T-helper 2 cell treated with Interferon-gamma antibody and Interleukin-4, amounts not matched to agents 5 μg/mL and 100 μg/mL, for 36 hours (primary cell): ENCODE measurements at regions not wholly inside any gene's neighbourhood (a gene's known extent, or its start where the extent isn't known, plus 50 kb on each side); places are given as distances from the start of the nearest gene placed in this dataset.

ENCODE experiments used
- DNase-seq: peaks from one replicate; pipeline ENCODE4 v3.0.0; 2021; ENCODE audit warnings: low spot score
- H3K27ac Mint-ChIP-seq: one replicate; pipeline ENCODE4 v1.8.0; 2021; ENCODE audit warnings: mild to moderate bottlenecking, mixed read lengths
- H3K27me3 Mint-ChIP-seq: one replicate; pipeline ENCODE4 v1.8.0; 2021; ENCODE audit warnings: low read depth, mixed read lengths
- H3K36me3 Mint-ChIP-seq: one replicate; pipeline ENCODE4 v1.8.0; 2021; ENCODE audit warnings: low read depth, mixed read lengths
- H3K4me1 Mint-ChIP-seq: one replicate; pipeline ENCODE4 v1.8.0; 2021; ENCODE audit warnings: low read depth, mixed read lengths
- H3K4me3 Mint-ChIP-seq: one replicate; pipeline ENCODE4 v1.8.0; 2022; ENCODE audit warnings: mild to moderate bottlenecking, moderate library complexity, mixed read lengths
- H3K9me3 Mint-ChIP-seq: one replicate; pipeline ENCODE4 v1.8.0; 2021; ENCODE audit warnings: mixed read lengths

- Mint-ChIP-seq H3K27ac (no peak overlapping the region), H3K27me3 (no peaks in the 10 kb centered on the region)
These were observed 240.4 kb downstream of the KLF12 start for GRCh38 chr13:73893833-73894232.

GRCh38 chr13:73891805-73892204, 242.4 kb downstream of the KLF12 start:
- no peaks in the 10 kb centered on the region for H3K27me3 Mint-ChIP-seq
- no peak overlapping the region for H3K4me3 Mint-ChIP-seq
- no peak for DNase-seq
- H3K36me3 Mint-ChIP-seq = peaks cover 7% of the 10 kb centered on the region
- no peaks in the 10 kb centered on the region for H3K9me3 Mint-ChIP-seq
- H3K4me1 Mint-ChIP-seq = peaks cover 9% of the 10 kb centered on the region
- H3K27ac Mint-ChIP-seq = no peak overlapping the region

More at GRCh38 chr13:73893833-73894232, 240.4 kb downstream of the KLF12 start:
- no peak for DNase-seq
- Mint-ChIP-seq H3K36me3 (peaks cover 4% of the 10 kb centered on the region), H3K4me1 (peaks cover 9% of the 10 kb centered on the region), H3K4me3 (no peak overlapping the region), H3K9me3 (no peaks in the 10 kb centered on the region)

- Mint-ChIP-seq H3K36me3 (peaks cover 25% of the 10 kb centered on the region), H3K27ac (no peak overlapping the region), H3K4me1 (peaks cover 14% of the 10 kb centered on the region)
These were observed 251.0 kb downstream of the KLF12 start for GRCh38 chr13:73883162-73883561.

GRCh38 chr13:73880365-73880764, 253.8 kb downstream of the KLF12 start:
- no peak overlapping the region for H3K27ac Mint-ChIP-seq
- no peak for DNase-seq
- no peaks in the 10 kb centered on the region for H3K27me3 Mint-ChIP-seq
- peaks cover 10% of the 10 kb centered on the region for H3K9me3 Mint-ChIP-seq
- peaks cover 16% of the 10 kb centered on the region for H3K36me3 Mint-ChIP-seq
- peaks cover 14% of the 10 kb centered on the region for H3K4me1 Mint-ChIP-seq
- H3K4me3 Mint-ChIP-seq = no peak overlapping the region

More at GRCh38 chr13:73883162-73883561, 251.0 kb downstream of the KLF12 start:
- H3K4me3 Mint-ChIP-seq = no peak overlapping the region
- no peaks in the 10 kb centered on the region for H3K27me3 Mint-ChIP-seq
- peaks cover 6% of the 10 kb centered on the region for H3K9me3 Mint-ChIP-seq
- DNase-seq = no peak

- Mint-ChIP-seq H3K9me3 (peaks cover 10% of the 10 kb centered on the region), H3K36me3 (peaks cover 10% of the 10 kb centered on the region), H3K27me3 (no peaks in the 10 kb centered on the region), H3K27ac (no peak overlapping the region), H3K4me3 (no peak overlapping the region), H3K4me1 (peaks cover 14% of the 10 kb centered on the region)
- DNase-seq = no peak
These were observed 254.7 kb downstream of the KLF12 start for GRCh38 chr13:73879346-73880015.

- Mint-ChIP-seq H3K27me3 (no peaks in the 10 kb centered on the region), H3K4me3 (no peak overlapping the region), H3K9me3 (peaks cover 10% of the 10 kb centered on the region), H3K36me3 (peaks cover 10% of the 10 kb centered on the region), H3K4me1 (peaks cover 14% of the 10 kb centered on the region), H3K27ac (no peak overlapping the region)
- no peak for DNase-seq
These were observed 256.8 kb downstream of the KLF12 start for GRCh38 chr13:73877399-73877798.

- Mint-ChIP-seq H3K27me3 (no peaks in the 10 kb centered on the region), H3K9me3 (peaks cover 10% of the 10 kb centered on the region), H3K36me3 (peaks cover 10% of the 10 kb centered on the region), H3K4me3 (no peak overlapping the region), H3K27ac (no peak overlapping the region), H3K4me1 (peaks cover 15% of the 10 kb centered on the region)
- DNase-seq = no peak
These were observed 257.9 kb downstream of the KLF12 start for GRCh38 chr13:73876323-73876722.

- DNase-seq = no peak
- no peaks in the 10 kb centered on the region for H3K27me3 Mint-ChIP-seq
- peaks cover 7% of the 10 kb centered on the region for H3K4me1 Mint-ChIP-seq
- H3K27ac Mint-ChIP-seq = no peak overlapping the region
- peaks cover 10% of the 10 kb centered on the region for H3K36me3 Mint-ChIP-seq
- H3K4me3 Mint-ChIP-seq = no peak overlapping the region
- peaks cover 10% of the 10 kb centered on the region for H3K9me3 Mint-ChIP-seq
These were observed 260.0 kb downstream of the KLF12 start for GRCh38 chr13:73873940-73874830.

- DNase-seq = no peak
- Mint-ChIP-seq H3K36me3 (no peaks in the 10 kb centered on the region), H3K4me1 (peaks cover 1% of the 10 kb centered on the region)
These were observed 261.8 kb downstream of the KLF12 start for GRCh38 chr13:73872397-73872796.

GRCh38 chr13:73870970-73871935, 263.0 kb downstream of the KLF12 start:
- Mint-ChIP-seq H3K4me3 (no peak overlapping the region), H3K9me3 (no peaks in the 10 kb centered on the region), H3K36me3 (no peaks in the 10 kb centered on the region), H3K4me1 (peaks cover 2% of the 10 kb centered on the region), H3K27me3 (no peaks in the 10 kb centered on the region), H3K27ac (no peak overlapping the region)
- DNase-seq = no peak

More at GRCh38 chr13:73872397-73872796, 261.8 kb downstream of the KLF12 start:
- no peak overlapping the region for H3K4me3 Mint-ChIP-seq
- no peak overlapping the region for H3K27ac Mint-ChIP-seq
- no peaks in the 10 kb centered on the region for H3K9me3 Mint-ChIP-seq
- no peaks in the 10 kb centered on the region for H3K27me3 Mint-ChIP-seq

- H3K27ac Mint-ChIP-seq = no peak overlapping the region
- H3K4me1 Mint-ChIP-seq = peaks cover 5% of the 10 kb centered on the region
- H3K9me3 Mint-ChIP-seq = no peaks in the 10 kb centered on the region
- no peak for DNase-seq
- H3K27me3 Mint-ChIP-seq = no peaks in the 10 kb centered on the region
- H3K36me3 Mint-ChIP-seq = no peaks in the 10 kb centered on the region
- H3K4me3 Mint-ChIP-seq = no peak overlapping the region
These were observed 264.0 kb downstream of the KLF12 start for GRCh38 chr13:73870036-73870741.

- no peaks in the 10 kb centered on the region for H3K9me3 Mint-ChIP-seq
- peaks cover 8% of the 10 kb centered on the region for H3K4me1 Mint-ChIP-seq
- DNase-seq = no peak
- H3K27ac Mint-ChIP-seq = no peak overlapping the region
- H3K4me3 Mint-ChIP-seq = no peak overlapping the region
- no peaks in the 10 kb centered on the region for H3K27me3 Mint-ChIP-seq
- H3K36me3 Mint-ChIP-seq = peaks cover under 1% of the 10 kb centered on the region
These were observed 269.2 kb downstream of the KLF12 start for GRCh38 chr13:73865027-73865426.

GRCh38 chr13:73861136-73861535, 273.1 kb downstream of the KLF12 start:
- H3K4me3 Mint-ChIP-seq = no peak overlapping the region
- H3K9me3 Mint-ChIP-seq = no peaks in the 10 kb centered on the region
- H3K27ac Mint-ChIP-seq = no peak overlapping the region
- H3K36me3 Mint-ChIP-seq = peaks cover 2% of the 10 kb centered on the region
- no peaks in the 10 kb centered on the region for H3K27me3 Mint-ChIP-seq
- H3K4me1 Mint-ChIP-seq = peaks cover 6% of the 10 kb centered on the region
- no peak for DNase-seq
